ENCODE measurements at regions not wholly inside any gene's neighbourhood (a gene's known extent, or its start where the extent isn't known, plus 50 kb on each side); places are given as distances from the start of the nearest gene placed in this dataset.

GRCh38 chr17:33862772-33863602, 392.1 kb upstream of the CCL2 start:
- no peak for TF ChIP-seq POLR2AphosphoS5 (IDR thresholded peaks at IDR 0.05; ENCODE audit: insufficient read depth, low read depth, low read length)
- no peak for TF ChIP-seq MYC (IDR thresholded peaks at IDR 0.05; ENCODE audit: low read depth, low read length)
- no peak for TF ChIP-seq GATA2 (IDR thresholded peaks at IDR 0.05; ENCODE audit: insufficient read depth, insufficient read length, low read depth, low read length)
- TF ChIP-seq MAX (IDR thresholded peaks at IDR 0.05; ENCODE audit: insufficient read depth, insufficient read length) = no peak
- TF ChIP-seq FOS (IDR thresholded peaks at IDR 0.05; ENCODE audit: borderline replicate concordance, insufficient read depth, low read length) = no peak
- no peak for TF ChIP-seq POLR2A (IDR thresholded peaks at IDR 0.05; ENCODE audit: low read depth, low read length)
- TF ChIP-seq JUN (IDR thresholded peaks at IDR 0.05; ENCODE audit: borderline replicate concordance, insufficient read depth, insufficient read length, low read depth) = no peak
- TF ChIP-seq EZH2 (IDR thresholded peaks at IDR 0.05; ENCODE audit: borderline replicate concordance, low read depth, low read length, severe bottlenecking) = no peak
- no peak for TF ChIP-seq CTCF (IDR thresholded peaks at IDR 0.05; ENCODE audit: extremely low read depth in 1 of 2, insufficient read depth in 1 of 2, low read depth in 1 of 2, low read length in 2 of 2)
- H3K27me3 ChIP-seq (ENCODE audit: control insufficient read depth in 2 of 2, insufficient read depth in 2 of 2, low read length in 2 of 2) = no peaks in the 10 kb centered on the region
- no peak overlapping the region for H2AFZ ChIP-seq (ENCODE audit: low read depth, low read length)
- no TSS peak for BruUV-seq (replicated peaks)
- H3K4me1 ChIP-seq (ENCODE audit: control insufficient read depth, extremely low read depth, insufficient read depth, low read length) = no peaks in the 10 kb centered on the region
- no peak for FAIRE-seq
- no peak overlapping the region for H3K4me2 ChIP-seq (ENCODE audit: insufficient read depth, low read length)
- no peaks in the 10 kb centered on the region for H3K79me2 ChIP-seq (ENCODE audit: control insufficient read depth, insufficient read depth, low read length)
- dilution Hi-C loops (cut with MboI; ENCODE audit: extremely low pct_ligation_motif_present, low sequenced_read_pairs) (no loop called here), intact Hi-C loops (cut with micrococcal nuclease) (no loop called here)
- CTCF ChIA-PET = no interaction called here
- no peaks in the 10 kb centered on the region for H3K36me3 ChIP-seq (ENCODE audit: control insufficient read depth in 2 of 2, extremely low read depth in 1 of 2, insufficient read depth in 2 of 2, low read length in 2 of 2)
- DNase-seq (ENCODE audit: low read depth, low spot score) = no peak
- H3K9ac ChIP-seq (replicated peaks; ENCODE audit: extremely low read depth, insufficient read depth, low read length) = no peak overlapping the region
- POLR2A ChIA-PET = no interaction called here
- no peaks in the 10 kb centered on the region for H3K9me1 ChIP-seq (replicated peaks; ENCODE audit: control insufficient read depth, extremely low read depth, insufficient read depth, low read length)
- no peak overlapping the region for H3K27ac ChIP-seq (ENCODE audit: insufficient read depth, low read depth, low read length)
- H3K9me3 ChIP-seq (replicated peaks; ENCODE audit: control insufficient read depth, insufficient read depth, low read length) = no peaks in the 10 kb centered on the region
- no peak overlapping the region for H3K4me3 ChIP-seq (replicated peaks in 1 of 3; ENCODE audit: insufficient read depth in 1 of 3, low read depth in 1 of 3, low read length in 3 of 3)
- no peaks in the 10 kb centered on the region for H4K20me1 ChIP-seq (replicated peaks; ENCODE audit: control insufficient read depth, extremely low read depth, insufficient read depth, low read length)

Measured in endothelial cell of umbilical vein (primary cell).